T47D (cell line): ENCODE measurements at regions not wholly inside any gene's neighbourhood (a gene's known extent, or its start where the extent isn't known, plus 50 kb on each side); places are given as distances from the start of the nearest gene placed in this dataset.

Experiments
- DNase-seq, 2 experiments: peaks; one replicate each; pipeline versions ENCODE4 v3.0.0 to v3.0.0-alpha.2; 2011 to 2012; ENCODE audit warnings: low read depth in 1 of 2, low spot score in 1 of 2
- JUND ChIP-seq: IDR thresholded peaks from 2 replicates; pipeline ENCODE4 v1.6.1; 2012; ENCODE audit warnings: low read depth
- in situ Hi-C: cut with HindIII; loops from 2 replicates; pipeline ENCODE4 v1.10.0; 2016; ENCODE audit warnings: low sequenced_read_pairs, low pct_unique_long_range_greater_than_20kb

- in situ Hi-C loops: no loop called here
- no peak for TF ChIP-seq JUND
- DNase-seq: no peak
Observed at GRCh38 chr10:121154846-121155245, 303.7 kb downstream of the WDR11 start.

- in situ Hi-C loops: no loop called here
- no peak for TF ChIP-seq JUND
- DNase-seq: no peak
Observed at GRCh38 chr10:121155742-121156474, 304.7 kb downstream of the WDR11 start.

- DNase-seq: no peak
- no peak for TF ChIP-seq JUND
- in situ Hi-C loops: no loop called here
Observed at GRCh38 chr10:121157998-121158397, 306.8 kb downstream of the WDR11 start.

- no peak for TF ChIP-seq JUND
- in situ Hi-C loops: no loop called here
- no peak for DNase-seq
Observed at GRCh38 chr10:121158988-121159579, 307.9 kb downstream of the WDR11 start.

- in situ Hi-C loops: no loop called here
- DNase-seq: no peak
- no peak for TF ChIP-seq JUND
Observed at GRCh38 chr10:121159670-121160069, 308.5 kb downstream of the WDR11 start.

GRCh38 chr10:121165276-121165675 lies 314.1 kb downstream of the WDR11 start:
- in situ Hi-C loops: no loop called here
- TF ChIP-seq JUND: no peak
- DNase-seq: no peak

GRCh38 chr10:121167534-121168243 lies 316.5 kb downstream of the WDR11 start:
- no peak for TF ChIP-seq JUND
- in situ Hi-C loops: no loop called here
- peak in 1 of 2 experiments; percentile 30 for DNase-seq

GRCh38 chr10:121168545-121169216 lies 317.5 kb downstream of the WDR11 start:
- DNase-seq: peak in 1 of 2 experiments; percentile 75
- in situ Hi-C loops: no loop called here
- TF ChIP-seq JUND: no peak

GRCh38 chr10:121169406-121169805 lies 318.2 kb downstream of the WDR11 start:
- no peak for DNase-seq
- in situ Hi-C loops: no loop called here
- no peak for TF ChIP-seq JUND

- DNase-seq: no peak
- in situ Hi-C loops: no loop called here
- TF ChIP-seq JUND: no peak
Observed at GRCh38 chr10:121171825-121172787, 320.9 kb downstream of the WDR11 start.

GRCh38 chr10:121179006-121179405 lies 327.8 kb downstream of the WDR11 start:
- no peak for TF ChIP-seq JUND
- in situ Hi-C loops: no loop called here

GRCh38 chr10:121182219-121182618 lies 331.1 kb downstream of the WDR11 start:
- in situ Hi-C loops: no loop called here
- no peak for TF ChIP-seq JUND
- DNase-seq: no peak

More at GRCh38 chr10:121179006-121179405, 327.8 kb downstream of the WDR11 start:
- DNase-seq: no peak
